Astrocyte (in vitro differentiated cells and primary cell): ENCODE measurements at regions not wholly inside any gene's neighbourhood (a gene's known extent, or its start where the extent isn't known, plus 50 kb on each side); places are given as distances from the start of the nearest gene placed in this dataset.

Source experiments
- DNase-seq: peaks from one replicate; pipeline ENCODE4 v3.0.0-alpha.2; 2010; ENCODE audit warnings: low read depth
- FAIRE-seq: peaks from 2 replicates; lab custom pipeline; 2011; peaks lifted over from hg19 to GRCh38; lab: Jason Lieb, UNC
- H2AFZ ChIP-seq: 2 replicates; pipeline ENCODE4 v1.6.0; 2012; ENCODE audit warnings: low read depth, low read length, inconsistent platforms
- H3K27ac ChIP-seq: 2 replicates; pipeline ENCODE4 v1.5.1; 2011; ENCODE audit warnings: low read depth, low read length, inconsistent platforms
- H3K27me3 ChIP-seq: 2 replicates; pipeline ENCODE4 v1.6.0; 2011; ENCODE audit warnings: low read length, inconsistent platforms; ENCODE audit not compliant: insufficient read depth
- H3K36me3 ChIP-seq: 2 replicates; pipeline ENCODE4 v1.5.1; 2011; ENCODE audit warnings: low read length, inconsistent platforms; ENCODE audit not compliant: insufficient read depth
- H3K4me1 ChIP-seq: 2 replicates; pipeline ENCODE4 v1.5.1; 2011; ENCODE audit warnings: low read length, inconsistent platforms; ENCODE audit not compliant: insufficient read depth
- H3K4me2 ChIP-seq: 2 replicates; pipeline ENCODE4 v1.6.0; 2012; ENCODE audit warnings: low read length, inconsistent platforms
- H3K4me3 ChIP-seq: 2 replicates; pipeline ENCODE4 v1.5.1; 2011; ENCODE audit warnings: low read depth, mild to moderate bottlenecking, low read length, inconsistent platforms; ENCODE audit not compliant: insufficient read depth
- H3K79me2 ChIP-seq: 2 replicates; pipeline ENCODE4 v1.6.0; 2012; ENCODE audit warnings: mild to moderate bottlenecking, low read length, inconsistent platforms; ENCODE audit not compliant: insufficient read depth
- H3K9ac ChIP-seq: 2 replicates; pipeline ENCODE4 v1.6.0; 2012; ENCODE audit warnings: mild to moderate bottlenecking, low read length, inconsistent platforms
- H3K9me3 ChIP-seq: 2 replicates; pipeline ENCODE4 v1.5.1; 2012; ENCODE audit warnings: low read depth, mild to moderate bottlenecking, low read length, inconsistent platforms; ENCODE audit not compliant: insufficient read depth
- H4K20me1 ChIP-seq: 2 replicates; pipeline ENCODE4 v1.6.0; 2012; ENCODE audit warnings: low read length, inconsistent platforms; ENCODE audit not compliant: insufficient read depth
- H3K27ac Mint-ChIP-seq: one replicate; pipeline ENCODE4 v1.8.0; 2021; ENCODE audit warnings: mild to moderate bottlenecking, mixed read lengths; ENCODE audit not compliant: unreplicated experiment
- H3K27me3 Mint-ChIP-seq: one replicate; pipeline ENCODE4 v1.8.0; 2021; ENCODE audit warnings: low read depth, mixed read lengths; ENCODE audit not compliant: unreplicated experiment
- H3K36me3 Mint-ChIP-seq: one replicate; pipeline ENCODE4 v1.8.0; 2021; ENCODE audit warnings: low read depth, mixed read lengths; ENCODE audit not compliant: unreplicated experiment
- H3K4me1 Mint-ChIP-seq: one replicate; pipeline ENCODE4 v1.8.0; 2021; ENCODE audit warnings: low read depth, mixed read lengths; ENCODE audit not compliant: unreplicated experiment
- H3K4me3 Mint-ChIP-seq: one replicate; pipeline ENCODE4 v1.8.0; 2021; ENCODE audit warnings: mild to moderate bottlenecking, moderate library complexity, mixed read lengths; ENCODE audit not compliant: unreplicated experiment
- H3K9me3 Mint-ChIP-seq: one replicate; pipeline ENCODE4 v1.8.0; 2021; ENCODE audit warnings: mild to moderate bottlenecking, mixed read lengths; ENCODE audit not compliant: unreplicated experiment
- CTCF ChIP-seq: IDR thresholded peaks from 2 replicates; pipeline ENCODE4 v1.5.1; 2011; ENCODE audit warnings: low read depth, mild to moderate bottlenecking, inconsistent platforms, low read length, moderate library complexity; ENCODE audit not compliant: insufficient read depth
- EZH2 ChIP-seq: IDR thresholded peaks from 2 replicates; pipeline ENCODE4 v1.6.1; 2012; ENCODE audit warnings: mild to moderate bottlenecking, low read length, inconsistent platforms; ENCODE audit not compliant: insufficient read depth

GRCh38 chr5:173557123-173557903 is 59.1 kb downstream of the BOD1 start:
- Mint-ChIP-seq H3K27me3 (peaks cover 22% of the 10 kb centered on the region), H3K36me3 (no peaks in the 10 kb centered on the region), H3K4me3 (peak overlapping the region; percentile 27), H3K9me3 (peaks cover 19% of the 10 kb centered on the region), H3K4me1 (peaks cover 7% of the 10 kb centered on the region), H3K27ac (no peak overlapping the region)
- peaks cover 3% of the 10 kb centered on the region for H3K9me3 ChIP-seq
- no peaks in the 10 kb centered on the region for H4K20me1 ChIP-seq
- FAIRE-seq (no peak), DNase-seq (no peak)
- no peaks in the 10 kb centered on the region for H3K36me3 ChIP-seq
- H2AFZ ChIP-seq = no peak overlapping the region
- no peak overlapping the region for H3K4me2 ChIP-seq
- H3K9ac ChIP-seq = no peak overlapping the region
- no peaks in the 10 kb centered on the region for H3K4me1 ChIP-seq
- H3K79me2 ChIP-seq = no peaks in the 10 kb centered on the region
- TF ChIP-seq CTCF = no peak
- no peak for TF ChIP-seq EZH2
- H3K4me3 ChIP-seq = no peak overlapping the region
- no peak overlapping the region for H3K27ac ChIP-seq
- peaks cover 7% of the 10 kb centered on the region for H3K27me3 ChIP-seq

GRCh38 chr5:173556142-173557028 is 60.1 kb downstream of the BOD1 start:
- FAIRE-seq (no peak), DNase-seq (no peak)
- Mint-ChIP-seq H3K27me3 (peaks cover 20% of the 10 kb centered on the region), H3K36me3 (no peaks in the 10 kb centered on the region), H3K4me3 (no peak overlapping the region), H3K27ac (no peak overlapping the region), H3K4me1 (peaks cover 7% of the 10 kb centered on the region), H3K9me3 (peaks cover 18% of the 10 kb centered on the region)
- Histone ChIP-seq H3K36me3 (no peaks in the 10 kb centered on the region), H3K9me3 (peaks cover 3% of the 10 kb centered on the region), H4K20me1 (no peaks in the 10 kb centered on the region), H3K79me2 (no peaks in the 10 kb centered on the region), H3K4me1 (no peaks in the 10 kb centered on the region), H3K4me3 (no peak overlapping the region), H3K27me3 (peaks cover 9% of the 10 kb centered on the region), H2AFZ (no peak overlapping the region), H3K9ac (no peak overlapping the region), H3K27ac (no peak overlapping the region), H3K4me2 (no peak overlapping the region)
- no peak for TF ChIP-seq CTCF
- TF ChIP-seq EZH2 = no peak
